Liver (tissue), 8 donors: ENCODE measurements at regions not wholly inside any gene's neighbourhood (a gene's known extent, or its start where the extent isn't known, plus 50 kb on each side); places are given as distances from the start of the nearest gene placed in this dataset.

Experiments
- DNase-seq: peaks from one replicate; pipeline ENCODE4 v3.0.0-alpha.2; 2017; ENCODE audit warnings: low spot score
- H3K27ac ChIP-seq, 2 donors: one replicate each; pipeline ENCODE4 v1.7.0; 2013; ENCODE audit warnings: inconsistent platforms in 2 of 2, low read length in 2 of 2, control low read depth in 1 of 2, low read depth in 1 of 2, mild to moderate bottlenecking in 1 of 2
- H3K27me3 ChIP-seq, 4 donors: one replicate each; pipeline versions ENCODE4 v1.6.1 to v1.7.0; 2013; ENCODE audit warnings: low read length in 3 of 4, inconsistent platforms in 1 of 4, mild to moderate bottlenecking in 1 of 4, moderate library complexity in 1 of 4; ENCODE audit not compliant: control insufficient read depth in 4 of 4, insufficient read depth in 4 of 4
- H3K36me3 ChIP-seq, 4 donors: one replicate each; pipeline versions ENCODE4 v1.6.1 to v1.7.0; 2013; ENCODE audit warnings: low read length in 3 of 4, mild to moderate bottlenecking in 3 of 4, low read depth in 1 of 4, moderate library complexity in 1 of 4; ENCODE audit not compliant: control insufficient read depth in 4 of 4, insufficient read depth in 3 of 4
- H3K4me1 ChIP-seq, 4 donors: one replicate each; pipeline versions ENCODE4 v1.6.1 to v1.7.0; 2013; ENCODE audit warnings: low read length in 3 of 4, mild to moderate bottlenecking in 3 of 4, moderate library complexity in 1 of 4; ENCODE audit not compliant: control insufficient read depth in 4 of 4, insufficient read depth in 4 of 4
- H3K4me3 ChIP-seq, 3 donors: one replicate each; pipeline versions ENCODE4 v1.6.1 to v1.7.0; 2013; ENCODE audit warnings: low read length in 3 of 3, control low read depth in 1 of 3, low read depth in 1 of 3, mild to moderate bottlenecking in 1 of 3
- H3K9ac ChIP-seq, 2 donors: one replicate each; pipeline ENCODE4 v1.7.0; 2013; ENCODE audit warnings: low read length in 2 of 2, mild to moderate bottlenecking in 2 of 2, moderate library complexity in 2 of 2, control low read depth in 1 of 2, low read depth in 1 of 2
- H3K9me3 ChIP-seq, 4 donors: one replicate each; pipeline versions ENCODE4 v1.6.1 to v1.7.0; 2013; ENCODE audit warnings: low read length in 3 of 4; ENCODE audit not compliant: control insufficient read depth in 4 of 4
- EGR1 ChIP-seq, 2 donors: IDR thresholded peaks; 2 replicates each; pipeline ENCODE4 v1.6.1; 2016 to 2018; ENCODE audit warnings: antibody characterized with exemption in 2 of 2, low read depth in 2 of 2
- FOXA1 ChIP-seq: IDR thresholded peaks from 2 replicates; pipeline ENCODE4 v1.6.1; 2016; ENCODE audit warnings: antibody characterized with exemption
- FOXA2 ChIP-seq: IDR thresholded peaks from 2 replicates; pipeline ENCODE4 v1.6.1; 2016; ENCODE audit warnings: antibody characterized with exemption
- HNF4G ChIP-seq: IDR thresholded peaks from 2 replicates; pipeline ENCODE4 v1.6.1; 2016; ENCODE audit warnings: antibody characterized with exemption
- NR2F2 ChIP-seq: IDR thresholded peaks from 2 replicates; pipeline ENCODE4 v1.6.1; 2016; ENCODE audit warnings: antibody characterized with exemption
- RXRA ChIP-seq, 2 donors: IDR thresholded peaks; 2 replicates each; pipeline ENCODE4 v1.6.1; 2017 to 2018; ENCODE audit warnings: antibody characterized with exemption in 2 of 2, mild to moderate bottlenecking in 1 of 2
- YY1 ChIP-seq: IDR thresholded peaks from 2 replicates; pipeline ENCODE4 v1.6.1; 2016; ENCODE audit warnings: antibody characterized with exemption, mild to moderate bottlenecking
- WGBS: extraction: QIAGEN DNeasy Blood & Tissue Kit; methylation state at CpG from one replicate; pipeline ENCODE4 v1.1.7; 2013; 5-methylcytosine and 5-hydroxymethylcytosine counted together
- TF ChIP-seq, protein P1 (sequence below): IDR thresholded peaks from 2 replicates; pipeline ENCODE4 v1.6.1; 2016; ENCODE audit warnings: antibody characterized with exemption
- TF ChIP-seq, protein P2 (sequence below): IDR thresholded peaks from 2 replicates; pipeline ENCODE4 v1.6.1; 2016; ENCODE audit warnings: antibody characterized with exemption
- TF ChIP-seq, protein P3 (sequence below): IDR thresholded peaks from 2 replicates; pipeline ENCODE4 v1.6.1; 2016; ENCODE audit warnings: antibody characterized with exemption, mild to moderate bottlenecking
- TF ChIP-seq, protein P4 (sequence below): IDR thresholded peaks from 2 replicates; pipeline ENCODE4 v1.6.1; 2016; ENCODE audit warnings: antibody characterized with exemption
- TF ChIP-seq, protein P5 (sequence below): fragments of 150-350 bp; IDR thresholded peaks from 2 replicates; pipeline ENCODE4 v1.5.1; 2017; ENCODE audit warnings: improper control_type of control experiment, low read depth, low read length; ENCODE audit not compliant: missing input control
- donor health status: healthy.
- donor health status: healthy.
- donor health status: healthy.
- donor health status: healthy.
- donor health status: healthy.

DNA sequence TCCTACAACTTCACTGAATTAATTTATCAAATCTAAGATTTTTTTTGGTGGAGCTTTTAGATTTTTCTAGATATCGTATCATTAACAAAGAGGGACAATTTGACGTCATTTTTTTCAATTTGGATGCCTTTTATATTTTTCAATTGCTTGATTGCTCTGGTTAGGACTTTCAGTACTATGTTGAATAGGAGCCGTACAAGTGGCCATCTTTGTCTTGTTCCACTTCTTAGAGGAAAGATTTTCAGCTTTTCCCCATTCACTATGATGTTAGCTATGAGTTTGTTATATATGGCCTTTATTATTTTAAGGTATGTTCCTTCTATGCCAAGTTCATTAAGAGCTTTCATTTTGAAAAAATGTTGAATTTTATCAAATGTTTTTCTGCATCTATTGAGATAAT is 86.4 kb upstream of the MYCN start:
- no peak overlapping the region for H3K27ac ChIP-seq

DNA sequence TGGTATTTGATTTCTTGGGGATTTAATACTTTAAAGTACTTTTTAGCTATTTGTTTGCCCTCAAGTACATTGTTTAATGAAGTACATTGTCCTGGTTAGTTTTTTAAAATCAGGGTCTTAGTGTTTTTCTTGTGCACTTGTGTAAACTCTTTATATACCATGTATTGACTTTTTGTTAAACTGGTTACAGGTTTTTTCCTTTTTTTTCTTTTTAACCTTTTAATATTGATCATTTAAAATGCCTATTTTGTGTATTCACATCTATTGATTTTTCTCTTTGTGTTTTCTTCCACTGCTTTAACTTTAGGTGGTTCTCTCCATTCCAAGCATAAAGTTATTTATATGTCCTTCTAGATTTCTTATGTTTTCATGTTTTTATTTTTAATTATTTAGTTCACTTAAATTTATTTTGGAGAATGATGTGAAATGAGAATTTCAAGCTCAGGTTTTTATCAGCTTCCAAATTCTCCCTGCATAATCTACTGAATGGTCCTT is 84.5 kb upstream of the MYCN start:
- Histone ChIP-seq H3K36me3 (no peaks in the 10 kb centered on the region), H3K4me3 (no peak overlapping the region), H3K4me1 (peaks cover 0 to 6% (median 5%) of the 10 kb centered on the region in 4 donors), H3K9ac (no peak overlapping the region), H3K27ac (no peak overlapping the region), H3K27me3 (no peaks in the 10 kb centered on the region), H3K9me3 (no peaks in the 10 kb centered on the region)
- TF ChIP-seq, protein P1, sequence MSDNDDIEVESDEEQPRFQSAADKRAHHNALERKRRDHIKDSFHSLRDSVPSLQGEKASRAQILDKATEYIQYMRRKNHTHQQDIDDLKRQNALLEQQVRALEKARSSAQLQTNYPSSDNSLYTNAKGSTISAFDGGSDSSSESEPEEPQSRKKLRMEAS = no peak
- no peak for TF ChIP-seq YY1
- TF ChIP-seq RXRA (IDR thresholded peaks at IDR 0.05) = no peak
- no peak for DNase-seq

More for the DNA sequence above, 86.4 kb upstream of the MYCN start:
- Histone ChIP-seq H3K4me1 (no peaks in the 10 kb centered on the region), H3K4me3 (no peak overlapping the region), H3K9me3 (no peaks in the 10 kb centered on the region), H3K27me3 (no peaks in the 10 kb centered on the region), H3K36me3 (no peaks in the 10 kb centered on the region), H3K9ac (no peak overlapping the region)
- no peak for DNase-seq
- TF ChIP-seq, protein P2, sequence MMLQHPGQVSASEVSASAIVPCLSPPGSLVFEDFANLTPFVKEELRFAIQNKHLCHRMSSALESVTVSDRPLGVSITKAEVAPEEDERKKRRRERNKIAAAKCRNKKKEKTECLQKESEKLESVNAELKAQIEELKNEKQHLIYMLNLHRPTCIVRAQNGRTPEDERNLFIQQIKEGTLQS = no peak
- TF ChIP-seq, protein P3, sequence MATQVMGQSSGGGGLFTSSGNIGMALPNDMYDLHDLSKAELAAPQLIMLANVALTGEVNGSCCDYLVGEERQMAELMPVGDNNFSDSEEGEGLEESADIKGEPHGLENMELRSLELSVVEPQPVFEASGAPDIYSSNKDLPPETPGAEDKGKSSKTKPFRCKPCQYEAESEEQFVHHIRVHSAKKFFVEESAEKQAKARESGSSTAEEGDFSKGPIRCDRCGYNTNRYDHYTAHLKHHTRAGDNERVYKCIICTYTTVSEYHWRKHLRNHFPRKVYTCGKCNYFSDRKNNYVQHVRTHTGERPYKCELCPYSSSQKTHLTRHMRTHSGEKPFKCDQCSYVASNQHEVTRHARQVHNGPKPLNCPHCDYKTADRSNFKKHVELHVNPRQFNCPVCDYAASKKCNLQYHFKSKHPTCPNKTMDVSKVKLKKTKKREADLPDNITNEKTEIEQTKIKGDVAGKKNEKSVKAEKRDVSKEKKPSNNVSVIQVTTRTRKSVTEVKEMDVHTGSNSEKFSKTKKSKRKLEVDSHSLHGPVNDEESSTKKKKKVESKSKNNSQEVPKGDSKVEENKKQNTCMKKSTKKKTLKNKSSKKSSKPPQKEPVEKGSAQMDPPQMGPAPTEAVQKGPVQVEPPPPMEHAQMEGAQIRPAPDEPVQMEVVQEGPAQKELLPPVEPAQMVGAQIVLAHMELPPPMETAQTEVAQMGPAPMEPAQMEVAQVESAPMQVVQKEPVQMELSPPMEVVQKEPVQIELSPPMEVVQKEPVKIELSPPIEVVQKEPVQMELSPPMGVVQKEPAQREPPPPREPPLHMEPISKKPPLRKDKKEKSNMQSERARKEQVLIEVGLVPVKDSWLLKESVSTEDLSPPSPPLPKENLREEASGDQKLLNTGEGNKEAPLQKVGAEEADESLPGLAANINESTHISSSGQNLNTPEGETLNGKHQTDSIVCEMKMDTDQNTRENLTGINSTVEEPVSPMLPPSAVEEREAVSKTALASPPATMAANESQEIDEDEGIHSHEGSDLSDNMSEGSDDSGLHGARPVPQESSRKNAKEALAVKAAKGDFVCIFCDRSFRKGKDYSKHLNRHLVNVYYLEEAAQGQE = no peak
- TF ChIP-seq, protein P4, sequence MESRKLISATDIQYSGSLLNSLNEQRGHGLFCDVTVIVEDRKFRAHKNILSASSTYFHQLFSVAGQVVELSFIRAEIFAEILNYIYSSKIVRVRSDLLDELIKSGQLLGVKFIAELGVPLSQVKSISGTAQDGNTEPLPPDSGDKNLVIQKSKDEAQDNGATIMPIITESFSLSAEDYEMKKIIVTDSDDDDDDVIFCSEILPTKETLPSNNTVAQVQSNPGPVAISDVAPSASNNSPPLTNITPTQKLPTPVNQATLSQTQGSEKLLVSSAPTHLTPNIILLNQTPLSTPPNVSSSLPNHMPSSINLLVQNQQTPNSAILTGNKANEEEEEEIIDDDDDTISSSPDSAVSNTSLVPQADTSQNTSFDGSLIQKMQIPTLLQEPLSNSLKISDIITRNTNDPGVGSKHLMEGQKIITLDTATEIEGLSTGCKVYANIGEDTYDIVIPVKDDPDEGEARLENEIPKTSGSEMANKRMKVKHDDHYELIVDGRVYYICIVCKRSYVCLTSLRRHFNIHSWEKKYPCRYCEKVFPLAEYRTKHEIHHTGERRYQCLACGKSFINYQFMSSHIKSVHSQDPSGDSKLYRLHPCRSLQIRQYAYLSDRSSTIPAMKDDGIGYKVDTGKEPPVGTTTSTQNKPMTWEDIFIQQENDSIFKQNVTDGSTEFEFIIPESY = no peak
- TF ChIP-seq YY1 (no peak), NR2F2 (no peak), RXRA (IDR thresholded peaks at IDR 0.05) (no peak), HNF4G (no peak), FOXA2 (no peak), EGR1 (IDR thresholded peaks at IDR 0.05; ENCODE audit: low read depth in 2 of 2) (no peak), FOXA1 (no peak)
- TF ChIP-seq, protein P5, sequence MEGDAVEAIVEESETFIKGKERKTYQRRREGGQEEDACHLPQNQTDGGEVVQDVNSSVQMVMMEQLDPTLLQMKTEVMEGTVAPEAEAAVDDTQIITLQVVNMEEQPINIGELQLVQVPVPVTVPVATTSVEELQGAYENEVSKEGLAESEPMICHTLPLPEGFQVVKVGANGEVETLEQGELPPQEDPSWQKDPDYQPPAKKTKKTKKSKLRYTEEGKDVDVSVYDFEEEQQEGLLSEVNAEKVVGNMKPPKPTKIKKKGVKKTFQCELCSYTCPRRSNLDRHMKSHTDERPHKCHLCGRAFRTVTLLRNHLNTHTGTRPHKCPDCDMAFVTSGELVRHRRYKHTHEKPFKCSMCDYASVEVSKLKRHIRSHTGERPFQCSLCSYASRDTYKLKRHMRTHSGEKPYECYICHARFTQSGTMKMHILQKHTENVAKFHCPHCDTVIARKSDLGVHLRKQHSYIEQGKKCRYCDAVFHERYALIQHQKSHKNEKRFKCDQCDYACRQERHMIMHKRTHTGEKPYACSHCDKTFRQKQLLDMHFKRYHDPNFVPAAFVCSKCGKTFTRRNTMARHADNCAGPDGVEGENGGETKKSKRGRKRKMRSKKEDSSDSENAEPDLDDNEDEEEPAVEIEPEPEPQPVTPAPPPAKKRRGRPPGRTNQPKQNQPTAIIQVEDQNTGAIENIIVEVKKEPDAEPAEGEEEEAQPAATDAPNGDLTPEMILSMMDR = no peak
- 65% methylated on average over 3 of the region's 3 CpGs for WGBS
